ENCODE measurements at regions not wholly inside any gene's neighbourhood (a gene's known extent, or its start where the extent isn't known, plus 50 kb on each side); places are given as distances from the start of the nearest gene placed in this dataset.

- DNase-seq (ENCODE audit: low spot score), result no peak
These were observed 560.5 kb upstream of the HS6ST1 start for GRCh38 chr2:128879161-128879560.

DNA sequence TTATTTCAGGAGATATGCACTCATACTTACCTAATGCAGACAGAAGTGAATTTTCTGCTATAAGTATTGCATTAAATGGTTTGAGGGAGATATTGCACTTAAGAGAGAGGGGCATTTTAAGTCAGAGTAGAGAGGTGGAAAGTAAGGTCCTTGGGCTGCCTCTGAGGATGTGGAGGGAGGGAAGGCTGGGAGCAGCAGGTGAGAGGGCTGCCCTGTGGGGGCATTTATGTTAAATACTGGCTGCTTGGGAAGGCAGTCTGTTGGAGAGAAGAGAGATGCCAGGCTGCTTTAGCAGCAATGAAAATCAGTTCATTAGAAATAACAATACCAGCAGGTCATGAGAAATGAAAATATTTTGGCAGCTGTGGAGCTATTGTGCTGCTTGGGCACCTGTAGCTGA, 576.2 kb upstream of the HS6ST1 start:
- DNase-seq (ENCODE audit: low spot score), result no peak

DNA sequence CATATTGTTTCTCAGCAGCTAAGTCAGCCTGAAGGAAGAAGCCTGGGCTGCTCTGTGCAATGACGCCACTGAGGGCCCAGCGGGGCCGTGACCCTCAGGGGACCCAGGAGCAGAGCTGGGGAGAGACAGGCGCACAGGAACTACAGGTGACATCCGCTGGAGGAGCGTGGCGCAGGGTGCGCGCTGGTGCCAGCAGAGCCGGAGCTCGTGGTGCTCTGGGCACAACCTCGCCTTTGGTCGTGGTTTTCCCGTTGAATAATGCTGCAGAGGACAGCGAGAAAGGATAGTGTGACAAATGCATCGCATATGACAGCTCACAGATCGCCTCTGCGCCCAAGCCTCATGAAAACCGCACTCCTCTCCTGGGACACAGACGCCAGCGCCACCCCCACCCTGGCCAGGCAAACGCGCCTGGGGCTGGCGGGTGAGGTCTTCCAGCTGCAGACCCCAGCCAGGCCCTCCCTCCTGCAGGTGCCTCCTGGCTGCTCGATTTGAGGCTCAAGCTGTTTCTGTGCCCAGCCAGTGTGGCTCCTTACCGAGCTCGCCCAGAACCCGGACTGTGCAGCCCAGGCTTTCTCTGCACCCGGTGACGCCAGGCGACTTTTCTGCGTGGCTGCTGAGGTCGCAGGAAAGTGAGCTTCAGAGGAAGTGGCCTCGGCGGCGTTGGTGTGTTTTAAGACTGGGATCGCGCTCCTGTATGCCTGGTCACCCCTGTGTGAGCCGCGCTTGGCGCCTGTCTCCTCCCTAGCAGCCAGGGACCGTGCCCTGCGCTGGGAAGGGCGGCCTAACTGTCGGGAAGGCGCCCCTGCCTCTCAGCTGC, 583.1 kb upstream of the HS6ST1 start:
- DNase-seq (ENCODE audit: low spot score), result no peak

GRCh38 chr2:128903637-128904036, 585.0 kb upstream of the HS6ST1 start:
- DNase-seq (ENCODE audit: low spot score), result no peak

DNA sequence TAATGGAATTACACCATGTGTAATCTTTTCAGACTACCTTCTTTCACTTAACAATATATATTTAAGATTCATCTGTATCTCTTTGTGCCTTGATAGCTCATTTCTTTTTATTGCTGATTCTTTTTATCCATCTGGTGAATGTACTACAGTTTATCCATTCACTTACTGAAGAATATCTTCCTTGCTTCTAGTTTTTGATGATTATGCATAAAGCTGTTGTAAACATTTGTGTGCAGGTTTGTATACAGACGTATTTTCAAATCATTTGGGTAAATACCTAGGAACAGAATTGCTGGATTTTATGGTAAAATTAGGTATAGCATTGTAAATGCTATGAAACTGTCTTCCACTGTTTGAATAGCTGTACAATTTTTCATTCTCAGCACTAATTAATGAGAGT, 592.6 kb upstream of the HS6ST1 start:
- DNase-seq (ENCODE audit: low spot score), result no peak

- DNase-seq (ENCODE audit: low spot score), result no peak
These were observed 595.7 kb upstream of the HS6ST1 start for GRCh38 chr2:128914320-128914719.

DNA sequence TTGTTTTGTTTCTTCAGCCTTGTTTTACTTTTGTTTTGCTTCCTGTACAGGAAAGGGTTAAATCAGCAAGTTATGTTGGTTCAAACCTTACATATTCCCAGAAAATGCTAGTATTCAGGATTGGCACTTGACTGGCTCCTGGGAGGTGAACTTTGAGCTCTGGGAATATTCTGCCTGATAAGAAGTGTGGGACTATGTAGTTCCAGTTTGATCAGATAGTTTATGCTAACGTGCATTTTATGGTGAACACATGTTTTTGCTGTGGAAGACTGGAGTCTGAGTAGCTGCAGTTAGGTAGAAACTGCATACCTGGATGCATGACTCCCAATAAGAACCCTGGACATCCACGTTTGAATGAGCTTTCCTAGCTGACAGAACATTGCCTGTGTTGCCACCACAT, 603.1 kb upstream of the HS6ST1 start:
- no peak for DNase-seq (ENCODE audit: low spot score)

DNA sequence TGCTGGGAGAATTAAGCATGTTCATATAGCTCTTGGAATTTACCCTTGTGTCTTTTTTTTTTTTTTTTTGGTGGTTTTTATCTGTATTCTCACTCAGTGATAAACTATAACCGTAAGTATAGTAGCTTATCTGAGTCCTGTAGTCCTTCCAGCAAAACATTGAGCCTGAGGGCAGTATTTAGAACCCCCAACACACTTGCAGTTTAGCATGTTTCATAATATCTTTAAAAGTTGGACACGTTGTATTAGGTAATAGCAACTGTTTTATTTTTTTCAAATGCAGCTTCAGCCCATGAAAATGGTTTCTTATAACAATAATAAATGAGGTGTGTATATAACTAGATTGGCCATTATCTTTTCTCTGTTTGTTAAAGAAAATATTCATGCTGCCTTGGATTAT, 603.5 kb upstream of the HS6ST1 start:
- DNase-seq (ENCODE audit: low spot score), result no peak

DNA sequence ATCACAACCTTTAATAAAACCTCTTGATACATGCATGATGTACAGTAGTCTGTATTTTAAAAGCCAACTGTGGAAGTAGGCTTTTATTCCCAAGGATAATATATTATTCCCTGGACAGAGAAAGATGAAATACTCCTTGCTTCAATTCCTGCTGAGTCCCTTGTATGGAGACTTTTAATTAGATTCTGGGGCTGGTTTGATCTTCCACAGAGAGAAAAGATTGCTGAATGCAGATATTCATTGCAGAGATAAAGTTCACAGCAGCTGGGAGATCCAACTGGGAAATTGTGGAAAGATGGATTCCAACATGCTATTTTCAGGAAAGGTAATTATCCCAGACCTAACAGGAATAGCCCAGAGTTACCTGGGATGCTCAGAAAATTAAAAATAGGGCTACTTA, 607.0 kb upstream of the HS6ST1 start:
- no peak for DNase-seq (ENCODE audit: low spot score)

DNA sequence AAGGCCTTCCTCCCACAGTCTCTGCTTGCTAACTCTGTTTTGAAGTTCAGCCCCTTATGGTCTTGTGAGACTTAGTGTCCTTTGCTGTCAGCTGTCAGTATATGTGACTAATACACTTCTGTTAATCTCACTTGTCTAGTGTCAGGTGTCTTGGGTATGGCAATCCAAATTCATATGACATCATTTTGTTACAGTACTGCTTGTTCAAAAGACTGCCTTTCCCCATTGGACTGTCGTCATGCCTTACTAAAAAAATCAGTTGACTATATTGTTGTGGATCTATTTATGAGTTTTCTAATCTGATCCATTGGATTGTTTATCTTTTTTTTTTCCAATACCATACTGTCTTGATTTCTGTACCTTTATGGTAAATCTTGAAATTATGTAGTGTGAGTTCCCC, 611.4 kb upstream of the HS6ST1 start:
- no peak for DNase-seq (ENCODE audit: low spot score)

GRCh38 chr2:128940378-128940777, 621.7 kb upstream of the HS6ST1 start:
- DNase-seq (ENCODE audit: low spot score), result no peak

- DNase-seq (ENCODE audit: low spot score), result no peak
These were observed 623.1 kb upstream of the HS6ST1 start for GRCh38 chr2:128941751-128942150.

DNA sequence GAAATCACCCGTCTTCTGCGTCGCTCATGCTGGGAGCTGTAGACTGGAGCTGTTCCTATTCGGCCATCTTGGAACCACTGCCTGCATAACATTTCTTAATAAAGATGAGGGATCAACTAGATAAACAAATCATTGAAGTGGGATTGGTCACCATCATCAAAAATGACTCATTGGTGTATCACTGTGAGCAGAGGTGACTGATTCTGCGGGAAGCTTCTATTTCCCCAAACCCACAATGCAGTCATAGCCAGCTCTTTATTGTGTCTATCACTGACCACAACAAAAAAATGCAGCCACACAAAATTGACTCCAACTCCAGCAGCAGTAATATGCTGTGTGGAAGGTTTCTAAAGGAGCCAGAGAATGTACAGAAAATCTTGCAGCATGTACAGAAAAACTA, 630.7 kb upstream of the HS6ST1 start:
- DNase-seq (ENCODE audit: low spot score), result no peak

DNA sequence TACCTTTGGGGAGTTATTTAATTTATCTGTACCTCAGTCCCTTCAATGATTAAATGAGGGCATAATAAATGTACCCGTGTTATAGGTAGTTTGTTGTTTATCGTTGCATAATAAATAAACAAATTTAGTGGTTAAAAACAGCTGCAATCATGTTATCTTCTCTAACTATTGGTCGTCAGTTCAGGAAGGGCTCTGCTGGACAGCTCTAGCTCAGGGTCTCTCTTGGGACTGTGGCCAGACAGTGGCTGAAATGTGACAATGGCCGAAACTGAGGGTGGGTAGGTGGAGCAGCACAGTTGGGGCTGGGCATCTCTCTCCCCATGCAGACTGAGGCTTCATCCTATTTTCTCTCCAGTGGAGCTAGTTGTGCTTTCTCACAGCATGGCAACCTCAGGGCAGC, 632.1 kb upstream of the HS6ST1 start:
- DNase-seq (ENCODE audit: low spot score), result no peak

DNA sequence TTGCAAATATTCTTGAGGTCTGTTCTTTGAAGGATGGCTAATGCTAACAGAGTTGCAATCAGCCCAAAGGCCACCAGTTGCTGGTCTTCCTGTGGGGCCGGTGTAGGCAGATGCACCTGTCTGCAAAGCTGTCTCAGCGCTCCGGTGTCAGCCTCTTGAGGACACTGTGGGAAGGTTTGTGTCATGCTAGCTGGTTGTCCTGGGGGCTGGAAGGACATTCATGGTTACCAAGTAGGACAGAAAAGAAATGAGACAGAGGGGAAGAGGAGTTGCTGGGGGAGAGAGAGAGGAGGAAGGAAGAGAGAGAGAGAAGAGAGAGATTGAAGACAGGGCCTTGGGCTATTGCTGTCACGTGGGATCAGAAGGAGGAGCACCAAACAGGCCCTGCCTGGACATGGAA, 639.6 kb upstream of the HS6ST1 start:
- DNase-seq (ENCODE audit: low spot score), result no peak

DNA sequence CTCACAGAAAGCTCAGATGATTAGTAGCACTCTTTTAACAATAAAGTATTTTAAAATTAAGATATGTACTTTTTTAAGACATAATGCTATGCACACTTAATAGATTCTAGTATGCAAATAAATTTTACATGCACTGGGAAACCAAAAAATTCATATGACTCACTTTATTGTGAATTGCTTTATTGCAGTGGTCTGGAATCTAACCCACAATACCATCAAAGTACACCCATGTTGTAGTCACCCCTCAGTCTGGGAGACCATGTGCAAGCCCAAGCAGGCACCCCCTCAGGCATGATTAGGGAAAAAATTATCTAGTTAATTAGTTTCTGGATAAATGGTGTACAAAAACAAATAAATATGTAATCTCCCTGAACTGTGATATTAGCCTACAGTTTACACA, 649.0 kb upstream of the HS6ST1 start:
- DNase-seq (ENCODE audit: low spot score), result no peak

DNA sequence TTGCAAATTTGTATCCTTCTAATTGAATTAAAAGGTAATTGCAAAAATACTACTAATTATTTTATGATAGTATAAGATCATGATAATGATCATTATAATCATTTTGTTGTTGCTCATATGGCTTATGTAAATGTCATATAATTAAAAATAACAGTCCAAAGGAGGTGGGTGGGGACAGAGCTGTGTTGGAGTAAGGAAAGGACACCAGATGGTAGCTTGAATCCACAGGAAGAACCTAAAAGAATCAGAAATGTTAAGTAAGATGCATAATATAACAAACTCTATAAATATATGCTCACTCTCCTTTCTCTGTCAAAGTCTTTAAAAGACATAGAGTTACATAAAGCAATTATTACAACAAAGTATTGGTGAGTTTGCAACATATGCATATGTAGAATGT, 650.7 kb upstream of the HS6ST1 start:
- no peak for DNase-seq (ENCODE audit: low spot score)

DNA sequence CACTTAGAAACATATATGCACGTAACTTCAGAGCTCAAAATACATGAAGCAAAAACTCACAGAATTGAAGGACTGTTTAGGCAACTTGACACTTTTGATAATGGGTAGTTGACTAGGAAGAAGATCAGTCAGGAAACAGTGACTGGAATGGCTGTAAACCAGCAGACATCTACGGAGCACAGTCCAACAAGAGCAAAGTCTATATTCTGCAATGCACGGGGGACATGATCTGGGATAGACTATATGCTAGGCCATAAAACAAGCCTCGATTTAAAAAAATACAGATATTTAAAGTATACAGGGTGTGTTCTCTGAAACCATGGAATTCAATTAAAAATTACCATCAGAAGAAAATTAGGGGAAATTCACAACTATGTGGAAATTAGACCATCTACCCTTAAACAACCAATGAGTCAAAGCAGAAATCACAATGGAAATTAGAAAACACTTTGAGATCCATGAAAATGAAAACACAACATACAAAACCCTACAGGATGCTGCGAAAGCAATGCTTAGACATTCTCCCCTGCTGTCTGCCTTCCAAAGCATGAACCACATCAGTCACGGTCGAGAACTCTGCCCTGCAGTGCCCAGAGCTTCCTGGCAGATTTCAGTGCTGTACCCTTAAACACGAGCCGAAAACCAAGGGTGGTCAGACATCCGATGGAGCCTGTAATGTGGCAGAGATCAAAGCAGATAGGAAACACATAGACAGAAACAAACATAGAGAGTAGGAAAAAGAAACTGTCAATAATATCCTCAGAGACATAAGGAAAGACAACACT, 651.9 kb upstream of the HS6ST1 start:
- DNase-seq (ENCODE audit: low spot score), result no peak

DNA sequence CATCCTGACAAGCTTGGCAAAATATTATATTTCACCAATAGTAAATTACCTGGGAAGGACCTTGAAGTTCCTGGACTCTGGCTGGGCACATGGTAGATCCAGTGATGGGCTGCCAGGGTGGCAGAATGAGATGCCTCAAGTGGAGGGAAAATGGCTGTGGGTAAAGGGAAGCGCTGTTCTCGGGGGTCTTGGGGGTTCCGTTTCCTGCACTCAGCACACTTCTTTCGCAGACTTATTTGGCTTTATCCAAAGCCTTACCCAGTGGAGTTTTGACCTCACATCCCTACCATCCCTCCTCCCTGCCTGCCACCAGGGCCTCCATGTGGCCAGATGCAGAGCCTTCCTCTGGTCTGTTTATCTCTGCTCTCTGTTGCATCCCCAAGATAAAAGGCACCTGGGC, 654.9 kb upstream of the HS6ST1 start:
- no peak for DNase-seq (ENCODE audit: low spot score)

GRCh38 chr2:128978212-128978611, 659.5 kb upstream of the HS6ST1 start:
- DNase-seq (ENCODE audit: low spot score), result no peak

- DNase-seq (ENCODE audit: low spot score), result no peak
These were observed 660.5 kb upstream of the HS6ST1 start for GRCh38 chr2:128979182-128979581.

GRCh38 chr2:128980475-128980874, 661.8 kb upstream of the HS6ST1 start:
- no peak for DNase-seq (ENCODE audit: low spot score)

- no peak for DNase-seq (ENCODE audit: low spot score)
These were observed 662.7 kb upstream of the HS6ST1 start for GRCh38 chr2:128981353-128981752.

DNA sequence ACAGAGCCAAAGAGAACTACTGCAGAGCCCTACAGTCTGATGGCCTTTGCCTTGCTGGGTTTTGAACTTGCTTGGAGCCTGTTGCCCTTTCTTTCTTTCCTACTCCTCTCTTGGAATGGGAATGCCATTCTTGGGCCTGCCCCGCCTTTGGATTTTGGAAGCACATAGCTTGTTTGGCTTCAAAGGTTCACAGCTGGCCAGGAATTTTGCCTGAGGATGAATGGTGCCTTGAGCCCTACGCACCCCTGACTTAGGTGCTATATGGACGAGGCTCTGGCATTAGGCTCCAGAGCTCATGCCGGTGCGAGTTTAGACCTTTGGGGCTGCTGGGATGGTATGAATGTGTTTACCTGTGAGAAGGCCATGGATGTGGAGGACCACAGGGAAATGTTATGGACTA, 663.3 kb upstream of the HS6ST1 start:
- no peak for DNase-seq (ENCODE audit: low spot score)
